ENCODE measurements at regions not wholly inside any gene's neighbourhood (a gene's known extent, or its start where the extent isn't known, plus 50 kb on each side); places are given as distances from the start of the nearest gene placed in this dataset.
"Not testable (repeated sequence)": the region's sequence is repeated elsewhere in the genome, so short reads cannot be mapped to it uniquely, and the experiment has no call there.

- DNase-seq (ENCODE audit: low read depth), result no peak
Observed at GRCh38 chr7:142698429-142698828, 50.8 kb upstream of the PRSS1 start.

GRCh38 chr7:142697270-142697669, 52.0 kb upstream of the PRSS1 start:
- no peak for DNase-seq (ENCODE audit: low read depth)

- DNase-seq (ENCODE audit: low read depth), result no peak
Observed at GRCh38 chr7:142696456-142697179, 52.7 kb upstream of the PRSS1 start.

GRCh38 chr7:142693911-142694310, 55.4 kb upstream of the PRSS1 start:
- DNase-seq (ENCODE audit: low read depth), result no peak

- DNase-seq (ENCODE audit: low read depth), result no peak
Observed at GRCh38 chr7:142690554-142691182, 58.6 kb upstream of the PRSS1 start.

- peak; percentile 9 for DNase-seq (ENCODE audit: low read depth)
Observed at GRCh38 chr7:142689439-142690120, 59.7 kb upstream of the PRSS1 start.

GRCh38 chr7:142685877-142686508, 63.3 kb upstream of the PRSS1 start:
- DNase-seq (ENCODE audit: low read depth), result no peak

- DNase-seq (ENCODE audit: low read depth), result no peak
Observed at GRCh38 chr7:142681314-142682092, 67.8 kb upstream of the PRSS1 start.

GRCh38 chr7:142671506-142671905, 77.8 kb upstream of the PRSS1 start:
- no peak for DNase-seq (ENCODE audit: low read depth)

- no peak for DNase-seq (ENCODE audit: low read depth)
Observed at GRCh38 chr7:142670511-142670910, 78.8 kb upstream of the PRSS1 start.

GRCh38 chr7:142669074-142669654, 80.1 kb upstream of the PRSS1 start:
- peak; percentile 44 for DNase-seq (ENCODE audit: low read depth)

- no peak for DNase-seq (ENCODE audit: low read depth)
Observed at GRCh38 chr7:142668495-142668894, 80.8 kb upstream of the PRSS1 start.

GRCh38 chr7:142657376-142657775, 91.9 kb upstream of the PRSS1 start:
- DNase-seq (ENCODE audit: low read depth), result no peak

GRCh38 chr7:142654398-142654797, 94.9 kb upstream of the PRSS1 start:
- DNase-seq (ENCODE audit: low read depth), result no peak

GRCh38 chr7:142647749-142648148, 101.5 kb upstream of the PRSS1 start:
- DNase-seq (ENCODE audit: low read depth), result no peak

- no peak for DNase-seq (ENCODE audit: low read depth)
Observed at GRCh38 chr7:142646386-142647140, 102.7 kb upstream of the PRSS1 start.

- DNase-seq (ENCODE audit: low read depth), result no peak
Observed at GRCh38 chr7:142645777-142646176, 103.5 kb upstream of the PRSS1 start.

GRCh38 chr7:142642316-142642715, 107.0 kb upstream of the PRSS1 start:
- no peak for DNase-seq (ENCODE audit: low read depth)

- DNase-seq (ENCODE audit: low read depth), result not testable (repeated sequence)
Observed at GRCh38 chr7:142641252-142641651, 108.0 kb upstream of the PRSS1 start.

GRCh38 chr7:142638581-142638980, 110.7 kb upstream of the PRSS1 start:
- DNase-seq (ENCODE audit: low read depth), result no peak

- DNase-seq (ENCODE audit: low read depth), result no peak
Observed at GRCh38 chr7:142637240-142637639, 112.0 kb upstream of the PRSS1 start.
